ENCODE measurements at regions not wholly inside any gene's neighbourhood (a gene's known extent, or its start where the extent isn't known, plus 50 kb on each side); places are given as distances from the start of the nearest gene placed in this dataset.

GRCh38 chr16:65727534-65728137, 605.8 kb upstream of the CDH11 start:
- no peak for TF ChIP-seq CTCF (conservative IDR thresholded peaks at IDR 0.05 in 1 of 2, IDR thresholded peaks at IDR 0.05 in 1 of 2; ENCODE audit: low read depth in 1 of 2, low read length in 2 of 2)
- TF ChIP-seq EZH2 (IDR thresholded peaks at IDR 0.05; ENCODE audit: low read length, missing control alignments) = no peak
